ENCODE measurements at regions not wholly inside any gene's neighbourhood (a gene's known extent, or its start where the extent isn't known, plus 50 kb on each side); places are given as distances from the start of the nearest gene placed in this dataset.

DNA sequence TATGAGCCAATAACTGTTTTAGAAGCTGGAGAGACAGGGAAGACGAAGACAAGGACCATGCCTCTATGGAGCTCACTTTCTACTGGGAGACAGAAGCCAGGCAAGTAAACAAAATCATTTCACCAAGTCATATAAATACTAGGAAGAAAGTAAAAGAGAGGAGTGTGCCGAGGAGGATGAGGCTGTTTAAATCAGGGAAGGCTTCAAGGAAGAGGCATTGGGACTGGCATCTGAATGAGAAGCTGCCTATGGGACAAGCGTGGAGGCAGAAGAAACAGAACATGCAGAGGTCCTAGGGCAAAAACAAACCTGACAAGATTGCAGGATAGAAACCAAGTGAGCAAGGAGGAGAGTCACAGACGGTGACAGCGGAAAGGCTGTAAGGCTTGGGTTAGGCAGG lies 68.1 kb upstream of the CPLX2 start:
- no peak for DNase-seq (ENCODE audit: low read depth)
- in situ Hi-C loops (cut with HindIII; ENCODE audit: low pct_unique_long_range_greater_than_20kb, low sequenced_read_pairs) = no loop called here

DNA sequence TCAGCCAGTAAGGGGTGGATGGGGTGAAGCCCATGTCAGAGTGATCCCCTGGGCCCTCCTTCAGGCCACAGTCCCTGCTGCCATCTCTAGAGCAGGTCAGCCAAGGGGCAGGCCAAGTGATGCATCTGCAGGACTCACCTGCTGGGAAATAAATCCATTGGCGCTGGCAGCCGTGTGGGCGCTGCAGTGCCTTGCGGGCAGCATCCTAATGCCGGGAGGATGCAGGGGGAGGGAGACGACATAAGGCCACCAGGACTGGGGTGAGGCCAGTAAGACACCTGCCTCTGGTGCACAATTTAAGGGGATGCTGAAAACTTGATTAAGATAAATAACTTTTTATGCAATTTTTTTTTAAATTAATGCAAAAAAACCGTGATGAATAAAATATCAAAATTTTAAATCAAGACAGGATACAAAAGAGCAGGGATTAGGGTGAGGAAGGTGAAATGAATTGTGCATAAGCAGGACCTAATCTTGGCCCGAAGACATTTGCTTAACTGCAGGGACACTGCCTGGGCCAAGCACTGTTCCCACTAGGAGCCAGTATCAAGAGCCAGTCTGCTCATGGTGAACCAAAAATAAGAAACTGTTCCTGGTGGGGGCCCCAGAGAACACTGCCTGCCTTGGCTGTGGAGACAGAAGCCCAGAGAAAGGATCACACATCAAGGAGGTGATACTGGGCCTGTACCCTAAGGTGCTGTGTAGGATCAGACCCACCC lies 67.5 kb upstream of the CPLX2 start:
- DNase-seq (ENCODE audit: low read depth) = no peak
- in situ Hi-C loops (cut with HindIII; ENCODE audit: low pct_unique_long_range_greater_than_20kb, low sequenced_read_pairs) = no loop called here

DNA sequence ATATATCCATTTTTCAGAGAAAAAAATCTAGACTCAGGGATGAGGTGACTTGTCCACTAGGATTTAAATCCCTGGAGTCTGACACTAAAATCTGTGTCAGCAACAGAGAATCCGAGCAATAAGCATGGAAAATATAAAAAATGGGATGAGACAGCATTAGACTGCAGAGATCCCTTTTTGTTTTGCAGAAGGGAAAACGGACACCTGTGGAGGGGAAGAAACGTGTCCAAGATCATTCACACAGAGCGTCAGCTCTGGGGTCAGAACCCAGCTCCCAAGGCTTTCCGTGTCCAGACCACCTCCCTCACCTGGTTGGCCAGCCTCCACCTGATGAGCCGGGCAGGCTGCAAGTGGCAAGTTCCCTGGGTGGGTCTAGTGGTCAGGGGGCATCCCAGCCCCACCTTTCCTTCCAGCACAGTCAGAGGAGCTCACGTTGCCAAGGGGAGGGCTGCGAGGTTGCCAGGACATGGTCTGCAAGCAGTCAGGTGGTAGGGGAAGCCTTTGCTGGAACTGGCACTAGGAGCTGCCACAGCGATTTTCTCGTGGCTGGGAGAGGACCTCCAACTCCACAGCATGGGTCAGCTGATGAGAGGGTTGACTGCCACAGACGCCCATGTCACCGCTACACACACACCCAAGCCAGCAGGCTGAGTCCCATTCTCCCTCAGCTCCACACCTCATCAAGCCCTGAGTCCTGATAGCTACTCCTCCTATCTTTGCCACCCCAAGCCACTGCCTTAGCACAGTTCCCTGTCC lies 65.9 kb upstream of the CPLX2 start:
- in situ Hi-C loops (cut with HindIII; ENCODE audit: low pct_unique_long_range_greater_than_20kb, low sequenced_read_pairs) = no loop called here
- no peak for DNase-seq (ENCODE audit: low read depth)

DNA sequence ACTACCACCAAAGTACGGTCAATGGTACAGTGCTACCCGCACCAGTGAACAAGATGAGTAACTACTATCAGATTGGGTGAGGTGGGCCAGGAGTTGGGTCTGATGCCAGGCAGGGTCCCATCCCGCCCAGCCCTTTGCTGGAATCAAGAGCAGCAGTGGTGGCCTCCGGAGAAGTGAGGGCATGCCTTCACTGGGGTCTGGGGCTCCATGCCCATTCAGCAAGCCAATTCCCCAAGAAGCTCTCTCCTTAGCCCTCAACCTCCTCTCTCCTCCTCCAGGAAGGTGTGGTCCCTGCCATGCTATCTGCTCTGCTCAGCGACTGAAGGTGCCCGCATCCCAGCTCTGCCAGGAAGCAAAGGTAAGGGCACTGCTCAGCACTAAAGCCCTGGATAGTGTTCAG lies 62.7 kb upstream of the CPLX2 start:
- no peak for DNase-seq (ENCODE audit: low read depth)

DNA sequence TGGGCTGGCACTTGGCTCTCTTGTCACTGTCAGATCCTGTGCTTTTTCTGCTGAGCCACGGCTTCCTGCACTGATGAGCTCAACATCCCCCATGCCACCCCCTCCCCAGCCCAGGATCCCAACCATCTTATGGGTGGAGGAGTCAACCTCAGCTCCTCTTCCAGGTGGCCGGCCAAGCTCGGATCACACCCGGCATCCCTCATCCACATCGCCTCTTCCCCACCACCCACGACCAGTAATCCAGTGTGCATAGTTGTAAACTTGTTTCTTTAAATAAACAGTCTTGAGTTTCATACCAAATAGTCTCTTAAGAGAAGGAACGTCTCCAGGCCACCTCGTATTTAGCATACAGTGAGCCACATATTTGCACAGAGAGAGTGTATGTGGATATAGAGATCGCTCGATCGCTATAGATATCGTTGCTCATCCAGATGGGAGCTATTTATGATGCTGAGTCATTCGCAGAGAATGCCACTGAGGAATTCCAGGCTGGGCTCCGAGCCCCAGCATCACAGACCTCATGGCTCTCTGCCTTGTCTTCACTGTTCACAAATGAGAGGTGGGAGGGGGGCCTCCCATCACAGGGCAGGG lies 61.8 kb upstream of the CPLX2 start:
- in situ Hi-C loops (cut with HindIII; ENCODE audit: low pct_unique_long_range_greater_than_20kb, low sequenced_read_pairs) = no loop called here
- peak; percentile 78 for DNase-seq (ENCODE audit: low read depth)

More for the DNA sequence above, 62.7 kb upstream of the CPLX2 start:
- in situ Hi-C loops (cut with HindIII; ENCODE audit: low pct_unique_long_range_greater_than_20kb, low sequenced_read_pairs) = no loop called here

DNA sequence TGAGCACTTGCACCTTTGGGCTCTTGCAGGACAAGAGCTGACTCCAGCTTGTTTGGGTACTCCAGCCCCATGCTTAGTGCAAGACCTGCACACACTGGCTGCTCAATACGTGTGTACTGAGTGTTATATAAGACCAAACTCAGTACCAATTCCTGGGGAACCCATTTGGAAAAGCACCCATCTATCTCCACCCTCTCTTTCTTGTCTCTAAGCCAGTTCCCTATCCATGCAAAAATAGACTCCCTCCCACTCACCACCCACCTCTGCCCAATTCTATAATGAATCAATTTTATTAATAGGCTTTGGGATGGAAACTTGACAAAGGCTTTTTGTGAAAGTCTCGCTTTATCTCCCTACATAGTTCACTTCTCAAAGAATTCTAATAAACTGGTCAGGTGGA lies 60.9 kb upstream of the CPLX2 start:
- DNase-seq (ENCODE audit: low read depth) = no peak
- in situ Hi-C loops (cut with HindIII; ENCODE audit: low pct_unique_long_range_greater_than_20kb, low sequenced_read_pairs) = no loop called here

DNA sequence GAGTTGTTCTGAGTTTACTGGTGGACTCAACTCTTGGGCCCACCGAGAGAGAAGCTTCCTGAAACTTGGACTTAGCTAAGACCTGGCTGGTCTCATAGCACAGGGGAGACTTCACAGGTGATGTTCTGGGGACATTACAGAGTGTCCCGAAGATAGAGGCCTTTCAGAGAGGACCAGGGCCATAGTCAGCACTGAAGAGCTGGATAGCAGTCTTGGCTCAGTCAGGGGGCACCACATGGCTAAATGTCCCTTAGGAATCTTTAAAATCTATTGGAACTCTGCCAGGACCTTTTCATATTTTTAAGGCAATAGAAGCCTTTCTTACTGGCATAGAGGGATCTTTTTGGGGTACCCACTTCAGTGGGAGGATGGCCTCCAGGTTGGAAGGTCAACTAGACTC lies 59.8 kb upstream of the CPLX2 start:
- in situ Hi-C loops (cut with HindIII; ENCODE audit: low pct_unique_long_range_greater_than_20kb, low sequenced_read_pairs) = no loop called here
- DNase-seq (ENCODE audit: low read depth) = no peak

DNA sequence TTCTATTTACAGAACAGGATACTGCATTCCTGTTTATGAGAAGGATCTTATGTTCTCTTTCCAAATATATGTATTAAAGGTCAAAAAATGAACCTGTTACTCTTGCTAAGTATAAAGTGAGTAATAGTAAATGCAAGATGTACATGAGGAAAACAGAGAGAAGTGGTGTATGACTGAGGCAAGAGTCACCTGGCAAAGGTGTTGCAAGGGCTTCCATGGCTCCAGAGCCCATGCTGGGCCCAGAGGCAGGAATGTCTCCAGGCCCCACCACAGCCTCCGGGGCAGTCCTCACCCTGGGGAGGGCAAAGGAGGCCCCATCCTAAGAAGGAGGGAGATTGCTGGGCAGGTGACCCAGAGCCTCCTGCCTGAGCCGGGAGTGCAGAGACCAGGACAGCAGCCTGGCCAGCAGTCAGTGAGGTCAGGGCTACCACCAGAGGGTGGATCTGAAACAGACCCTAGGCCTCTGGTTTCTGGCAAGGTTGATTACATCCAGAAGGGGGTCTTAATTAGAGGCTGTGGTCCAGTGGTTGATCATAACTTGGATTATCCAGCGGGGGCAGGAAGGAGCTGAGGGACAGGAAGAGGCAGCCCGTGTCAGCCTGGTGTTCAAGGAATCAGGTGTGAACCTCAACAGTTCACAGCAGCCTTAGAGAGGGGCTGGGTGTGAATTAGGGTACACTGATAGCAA lies 57.3 kb upstream of the CPLX2 start:
- in situ Hi-C loops (cut with HindIII; ENCODE audit: low pct_unique_long_range_greater_than_20kb, low sequenced_read_pairs) = no loop called here
- DNase-seq (ENCODE audit: low read depth) = no peak

DNA sequence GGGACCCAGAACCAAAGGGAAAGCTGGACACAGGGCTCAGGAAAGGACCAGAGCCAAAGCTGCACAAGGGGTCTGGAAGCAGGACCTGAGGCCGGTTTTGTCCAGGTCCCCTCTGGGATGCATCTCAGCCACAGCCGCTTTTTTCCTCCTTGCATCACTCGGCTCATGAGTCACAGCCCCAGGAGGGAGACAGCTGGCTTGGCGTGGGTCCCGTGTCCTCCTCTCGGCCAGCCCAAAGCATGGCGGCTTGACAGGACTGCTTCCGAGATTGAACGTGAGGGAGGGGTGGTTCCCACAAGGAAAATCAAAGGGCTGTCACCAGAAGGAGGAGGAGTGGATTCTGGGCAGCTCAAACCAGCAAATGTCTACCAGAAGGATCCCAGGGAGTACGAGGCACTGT lies 56.7 kb upstream of the CPLX2 start:
- in situ Hi-C loops (cut with HindIII; ENCODE audit: low pct_unique_long_range_greater_than_20kb, low sequenced_read_pairs) = no loop called here
- DNase-seq (ENCODE audit: low read depth) = peak; percentile 41

DNA sequence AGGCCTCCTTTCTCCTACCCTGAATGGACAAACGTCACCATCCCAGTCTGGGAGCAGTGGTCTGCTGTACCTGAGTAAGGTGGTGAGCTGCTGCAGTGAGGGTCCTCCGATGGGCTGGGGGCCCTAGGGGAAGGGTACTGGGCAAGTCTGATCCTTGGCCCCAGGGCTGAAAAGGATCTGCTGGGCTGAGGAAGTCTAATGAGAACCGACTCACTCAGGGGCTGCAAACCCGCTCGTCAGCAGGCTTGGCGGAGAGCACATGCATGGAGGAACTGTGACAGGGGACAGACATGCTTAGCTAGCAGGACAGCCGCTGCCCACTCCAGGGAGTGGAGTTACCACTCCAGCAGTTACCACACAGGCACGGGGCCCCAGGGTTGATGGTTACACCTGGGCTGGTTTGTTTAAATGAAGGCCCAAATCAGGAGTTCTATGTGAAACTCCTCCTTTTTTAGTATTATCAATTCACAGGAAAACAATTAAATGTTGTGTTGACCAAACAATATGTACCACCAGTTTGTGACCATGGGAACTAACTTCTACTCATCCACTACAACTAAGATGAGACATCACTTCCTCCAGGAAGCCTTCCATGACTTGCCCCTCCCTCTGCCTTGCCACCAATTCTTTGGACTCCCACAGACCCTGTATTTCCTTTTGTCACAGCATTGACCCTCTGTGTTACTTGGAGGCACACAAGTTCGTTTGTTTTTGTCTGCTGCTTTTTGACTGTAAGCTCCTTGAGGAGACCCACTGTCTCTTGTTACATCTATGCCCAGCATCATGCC lies 56.1 kb upstream of the CPLX2 start:
- no peak for DNase-seq (ENCODE audit: low read depth)
- in situ Hi-C loops (cut with HindIII; ENCODE audit: low pct_unique_long_range_greater_than_20kb, low sequenced_read_pairs) = no loop called here

DNA sequence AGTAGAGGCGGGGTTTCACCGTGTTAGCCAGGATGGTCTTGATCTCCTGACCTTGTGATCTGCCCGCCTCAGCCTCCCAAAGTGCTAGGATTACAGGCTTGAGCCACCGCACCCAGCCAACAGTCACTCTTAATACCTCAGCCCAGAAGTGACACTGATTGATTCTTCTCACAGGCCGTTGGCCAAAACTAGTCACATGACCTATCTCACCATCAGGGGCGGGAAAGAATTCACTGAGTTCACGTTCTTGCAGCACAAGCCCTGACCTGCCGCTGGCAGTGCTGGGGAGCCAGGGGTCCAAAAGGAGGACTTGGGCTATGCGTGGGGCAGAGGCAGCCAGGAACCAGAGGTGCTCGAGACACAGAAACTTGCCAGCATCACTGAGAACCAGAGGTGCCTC lies 55.0 kb upstream of the CPLX2 start:
- DNase-seq (ENCODE audit: low read depth) = no peak
- in situ Hi-C loops (cut with HindIII; ENCODE audit: low pct_unique_long_range_greater_than_20kb, low sequenced_read_pairs) = no loop called here

DNA sequence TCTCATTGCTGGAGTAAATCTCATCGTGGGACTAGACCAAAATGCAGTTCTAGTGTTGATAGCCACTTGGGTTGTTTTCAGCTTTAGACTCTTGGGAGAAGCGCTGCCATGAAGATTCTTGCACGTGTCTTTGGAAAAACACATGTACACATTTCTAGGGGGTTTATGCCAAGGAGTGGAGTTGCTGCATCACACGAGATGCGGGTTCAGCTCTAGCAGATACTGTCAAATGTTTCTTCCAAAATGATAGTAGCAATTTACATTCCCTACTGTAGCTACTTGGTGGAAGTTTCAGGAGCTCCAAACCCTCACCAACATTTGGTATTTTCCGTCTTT lies 52.3 kb upstream of the CPLX2 start:
- in situ Hi-C loops (cut with HindIII; ENCODE audit: low pct_unique_long_range_greater_than_20kb, low sequenced_read_pairs) = no loop called here
- no peak for DNase-seq (ENCODE audit: low read depth)

DNA sequence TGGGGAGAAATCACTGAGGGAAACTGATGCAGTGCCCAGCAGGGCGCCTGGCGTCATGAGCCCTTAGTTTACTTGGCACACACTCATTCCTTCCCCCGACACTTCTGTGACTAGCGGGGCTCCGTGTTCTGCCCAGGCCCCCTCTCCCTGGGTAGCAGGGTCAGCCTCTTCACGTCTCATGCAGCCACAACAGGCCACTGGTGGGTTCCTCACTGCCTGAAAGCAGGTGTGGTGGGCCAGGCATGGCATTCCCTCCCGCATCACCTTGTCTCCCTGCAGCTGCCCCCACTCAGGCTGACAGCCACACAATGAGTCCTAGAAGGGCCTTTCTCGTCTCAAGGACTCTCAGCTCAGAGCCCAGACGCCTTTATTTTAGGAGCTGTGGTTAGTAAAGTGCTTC lies 51.1 kb upstream of the CPLX2 start:
- in situ Hi-C loops (cut with HindIII; ENCODE audit: low pct_unique_long_range_greater_than_20kb, low sequenced_read_pairs) = no loop called here
- DNase-seq (ENCODE audit: low read depth) = no peak

All from Caki2 (cell line).